DOHH2 (cell line): ENCODE measurements at regions not wholly inside any gene's neighbourhood (a gene's known extent, or its start where the extent isn't known, plus 50 kb on each side); places are given as distances from the start of the nearest gene placed in this dataset.

Source experiments
- H3F3A ChIP-seq: fragments of 200-600 bp; sonication (generic), shearing (Covaris generic); 2 replicates; pipeline ENCODE4 v1.6.0; 2016; ENCODE audit warnings: antibody characterized with exemption, mild to moderate bottlenecking; ENCODE audit not compliant: control insufficient read depth, insufficient read depth
- H3K27ac ChIP-seq: fragments of 200-600 bp; sonication (generic); 2 replicates; pipeline ENCODE4 v1.5.1; 2014; ENCODE audit warnings: low read depth, mild to moderate bottlenecking, low read length, moderate library complexity
- H3K27me3 ChIP-seq: fragments of 200-600 bp; sonication (generic); 2 replicates; pipeline ENCODE4 v1.6.1; 2014; ENCODE audit warnings: mild to moderate bottlenecking, low read length, mixed read lengths; ENCODE audit not compliant: control insufficient read depth
- H3K36me3 ChIP-seq: fragments of 200-600 bp; sonication (generic); 2 replicates; pipeline ENCODE4 v1.6.1; 2014; ENCODE audit warnings: mild to moderate bottlenecking, low read length, moderate library complexity, mixed read lengths; ENCODE audit not compliant: control insufficient read depth
- H3K4me1 ChIP-seq: fragments of 200-600 bp; sonication (generic); 2 replicates; pipeline ENCODE4 v1.6.1; 2014; ENCODE audit warnings: mild to moderate bottlenecking, low read length, mixed read lengths; ENCODE audit not compliant: control insufficient read depth
- H3K4me2 ChIP-seq: fragments of 200-600 bp; sonication (generic); 2 replicates; pipeline ENCODE4 v1.6.0; 2014; ENCODE audit warnings: mild to moderate bottlenecking, low read length, moderate library complexity
- H3K4me3 ChIP-seq: fragments of 200-600 bp; sonication (generic); 2 replicates; pipeline ENCODE4 v1.5.1; 2014; ENCODE audit warnings: mild to moderate bottlenecking, low read length, mixed read lengths
- H3K79me2 ChIP-seq: fragments of 200-600 bp; sonication (generic); 2 replicates; pipeline ENCODE4 v1.6.1; 2014; ENCODE audit warnings: mild to moderate bottlenecking, low read length, mixed read lengths; ENCODE audit not compliant: control insufficient read depth
- H3K9me2 ChIP-seq: fragments of 200-600 bp; sonication (generic); replicated peaks from 2 replicates; pipeline ENCODE4 v1.6.1; 2014; ENCODE audit warnings: mild to moderate bottlenecking, low read length, mixed read lengths; ENCODE audit not compliant: control insufficient read depth
- H3K9me3 ChIP-seq: fragments of 200-600 bp; sonication (generic); 2 replicates; pipeline ENCODE4 v1.6.1; 2014; ENCODE audit warnings: antibody characterized with exemption, low read length, mixed read lengths; ENCODE audit not compliant: control insufficient read depth, insufficient read depth
- H4K20me1 ChIP-seq: fragments of 200-600 bp; sonication (generic); 2 replicates; pipeline ENCODE4 v1.6.0; 2014; ENCODE audit warnings: low read depth, mild to moderate bottlenecking, antibody characterized with exemption, low read length, moderate library complexity; ENCODE audit not compliant: control insufficient read depth, insufficient read depth
- CTCF ChIP-seq: fragments of 200-600 bp; sonication (generic); IDR thresholded peaks from one replicate; pipeline ENCODE4 v1.5.1; 2014; ENCODE audit warnings: antibody characterized with exemption, mild to moderate bottlenecking, low read depth, low read length; ENCODE audit not compliant: poor library complexity, severe bottlenecking
- EZH2phosphoT487 ChIP-seq: fragments of 200-600 bp; sonication (generic); IDR thresholded peaks from 2 replicates; pipeline ENCODE4 v1.6.1; 2017; ENCODE audit warnings: borderline replicate concordance, mild to moderate bottlenecking, antibody characterized with exemption, low read length, moderate library complexity, mixed read lengths

DNA sequence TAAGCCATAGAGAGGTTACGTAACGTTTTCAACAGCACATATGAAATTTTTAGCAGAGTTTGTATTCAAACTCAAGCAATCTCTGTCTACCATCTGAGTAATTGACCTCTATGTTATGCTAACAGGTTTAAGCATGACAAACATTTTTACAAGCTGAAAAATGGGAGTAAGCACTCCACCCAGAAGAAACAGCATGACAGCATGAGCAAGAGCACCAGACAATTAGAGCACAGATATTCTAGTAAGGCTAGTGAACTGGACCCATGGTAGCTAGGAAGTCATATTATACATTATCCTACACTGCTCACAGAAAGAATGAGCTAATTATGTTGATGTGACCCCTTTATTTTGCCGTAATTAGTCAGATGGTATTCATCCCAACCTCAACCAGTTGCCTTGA lies 200.5 kb downstream of the PABPC4L start:
- no peaks in the 10 kb centered on the region for H3K9me3 ChIP-seq
- H3K4me3 ChIP-seq, result no peak overlapping the region

GRCh38 chr4:133997436-133997835 lies 204.2 kb downstream of the PABPC4L start:
- Histone ChIP-seq H3F3A (no peaks in the 10 kb centered on the region), H3K27me3 (no peaks in the 10 kb centered on the region), H3K9me2 (no peaks in the 10 kb centered on the region), H3K4me3 (no peak overlapping the region), H3K9me3 (no peaks in the 10 kb centered on the region), H3K27ac (no peak overlapping the region), H3K4me1 (no peaks in the 10 kb centered on the region), H3K36me3 (no peaks in the 10 kb centered on the region), H3K4me2 (no peak overlapping the region), H3K79me2 (no peaks in the 10 kb centered on the region), H4K20me1 (no peaks in the 10 kb centered on the region)
- TF ChIP-seq CTCF, result no peak
- TF ChIP-seq EZH2phosphoT487, result no peak

More for the DNA sequence above, 200.5 kb downstream of the PABPC4L start:
- H3K9me2 ChIP-seq, result no peaks in the 10 kb centered on the region
- H3K27ac ChIP-seq, result no peak overlapping the region
- H3F3A ChIP-seq, result no peaks in the 10 kb centered on the region
- TF ChIP-seq CTCF, result no peak
- no peaks in the 10 kb centered on the region for H3K36me3 ChIP-seq
- H3K27me3 ChIP-seq, result no peaks in the 10 kb centered on the region
- H4K20me1 ChIP-seq, result no peaks in the 10 kb centered on the region
- H3K4me2 ChIP-seq, result no peak overlapping the region
- no peaks in the 10 kb centered on the region for H3K79me2 ChIP-seq
- H3K4me1 ChIP-seq, result no peaks in the 10 kb centered on the region

DNA sequence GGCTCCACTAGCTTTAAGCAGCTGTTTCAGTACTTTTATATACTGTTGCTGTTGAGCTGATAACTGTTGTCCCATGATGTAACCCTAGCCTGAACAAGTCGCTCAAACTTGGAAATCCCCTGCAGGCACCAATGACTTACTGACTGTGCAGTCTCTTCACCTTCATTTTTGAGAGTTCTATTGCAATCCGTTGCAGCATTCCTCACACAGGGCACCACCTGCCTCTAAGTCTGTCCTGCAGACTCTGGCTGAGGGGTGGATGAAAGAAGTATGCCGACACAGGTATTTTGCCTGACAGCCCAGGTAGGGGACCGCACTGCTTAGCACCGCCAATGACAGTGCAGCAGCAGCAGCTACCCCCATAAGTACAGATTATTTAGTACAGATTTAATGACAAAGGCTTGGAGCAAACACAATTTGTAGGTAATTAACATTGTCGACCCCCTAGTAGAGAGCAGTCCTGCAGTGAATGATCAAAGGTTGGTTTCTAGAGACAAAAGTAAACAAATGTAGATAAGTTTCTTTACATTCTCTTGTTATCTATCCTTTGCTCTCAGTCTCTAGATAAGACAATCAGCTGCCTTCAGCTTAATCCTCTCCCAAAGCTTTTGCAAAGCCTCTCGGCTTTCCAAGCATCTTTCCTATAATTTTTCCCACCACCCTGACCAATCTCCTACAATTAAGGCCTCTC lies 205.0 kb downstream of the PABPC4L start:
- no peaks in the 10 kb centered on the region for H3K36me3 ChIP-seq
- no peak for TF ChIP-seq CTCF
- no peak for TF ChIP-seq EZH2phosphoT487
- H3K4me3 ChIP-seq, result no peak overlapping the region
- H4K20me1 ChIP-seq, result no peaks in the 10 kb centered on the region
- H3K9me2 ChIP-seq, result no peaks in the 10 kb centered on the region
- H3K9me3 ChIP-seq, result no peaks in the 10 kb centered on the region
- no peaks in the 10 kb centered on the region for H3K79me2 ChIP-seq
- no peaks in the 10 kb centered on the region for H3K27me3 ChIP-seq
- H3F3A ChIP-seq, result no peaks in the 10 kb centered on the region
- no peak overlapping the region for H3K27ac ChIP-seq
- no peak overlapping the region for H3K4me2 ChIP-seq
- no peaks in the 10 kb centered on the region for H3K4me1 ChIP-seq
